ENCODE measurements at regions not wholly inside any gene's neighbourhood (a gene's known extent, or its start where the extent isn't known, plus 50 kb on each side); places are given as distances from the start of the nearest gene placed in this dataset.

DNA sequence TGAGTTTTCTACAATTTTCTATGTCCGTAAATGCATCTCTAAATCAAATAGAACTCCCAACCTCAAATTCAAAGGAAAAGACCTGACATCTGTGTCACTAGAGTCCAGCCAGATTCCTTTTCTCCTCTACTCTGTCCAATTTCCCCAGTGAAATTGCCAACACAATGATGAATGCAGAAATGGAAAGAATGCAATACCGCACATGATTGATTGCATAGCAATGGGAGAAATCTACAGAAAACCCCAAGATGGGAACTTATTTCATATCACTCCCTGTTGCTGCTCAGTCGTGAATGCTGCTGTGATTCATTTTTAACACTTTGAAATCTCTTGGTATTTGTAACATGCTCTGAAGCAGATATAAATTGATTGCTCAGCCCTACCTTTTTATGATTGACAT is 355.1 kb upstream of the TUSC1 start:
- TF ChIP-seq, protein P1, sequence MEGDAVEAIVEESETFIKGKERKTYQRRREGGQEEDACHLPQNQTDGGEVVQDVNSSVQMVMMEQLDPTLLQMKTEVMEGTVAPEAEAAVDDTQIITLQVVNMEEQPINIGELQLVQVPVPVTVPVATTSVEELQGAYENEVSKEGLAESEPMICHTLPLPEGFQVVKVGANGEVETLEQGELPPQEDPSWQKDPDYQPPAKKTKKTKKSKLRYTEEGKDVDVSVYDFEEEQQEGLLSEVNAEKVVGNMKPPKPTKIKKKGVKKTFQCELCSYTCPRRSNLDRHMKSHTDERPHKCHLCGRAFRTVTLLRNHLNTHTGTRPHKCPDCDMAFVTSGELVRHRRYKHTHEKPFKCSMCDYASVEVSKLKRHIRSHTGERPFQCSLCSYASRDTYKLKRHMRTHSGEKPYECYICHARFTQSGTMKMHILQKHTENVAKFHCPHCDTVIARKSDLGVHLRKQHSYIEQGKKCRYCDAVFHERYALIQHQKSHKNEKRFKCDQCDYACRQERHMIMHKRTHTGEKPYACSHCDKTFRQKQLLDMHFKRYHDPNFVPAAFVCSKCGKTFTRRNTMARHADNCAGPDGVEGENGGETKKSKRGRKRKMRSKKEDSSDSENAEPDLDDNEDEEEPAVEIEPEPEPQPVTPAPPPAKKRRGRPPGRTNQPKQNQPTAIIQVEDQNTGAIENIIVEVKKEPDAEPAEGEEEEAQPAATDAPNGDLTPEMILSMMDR (conservative IDR thresholded peaks at IDR 0.05; ENCODE audit: low read depth, low read length), result no peak
- no peak for DNase-seq (ENCODE audit: low read depth)
- H3K4me3 ChIP-seq (ENCODE audit: low read depth, low read length), result no peak overlapping the region

DNA sequence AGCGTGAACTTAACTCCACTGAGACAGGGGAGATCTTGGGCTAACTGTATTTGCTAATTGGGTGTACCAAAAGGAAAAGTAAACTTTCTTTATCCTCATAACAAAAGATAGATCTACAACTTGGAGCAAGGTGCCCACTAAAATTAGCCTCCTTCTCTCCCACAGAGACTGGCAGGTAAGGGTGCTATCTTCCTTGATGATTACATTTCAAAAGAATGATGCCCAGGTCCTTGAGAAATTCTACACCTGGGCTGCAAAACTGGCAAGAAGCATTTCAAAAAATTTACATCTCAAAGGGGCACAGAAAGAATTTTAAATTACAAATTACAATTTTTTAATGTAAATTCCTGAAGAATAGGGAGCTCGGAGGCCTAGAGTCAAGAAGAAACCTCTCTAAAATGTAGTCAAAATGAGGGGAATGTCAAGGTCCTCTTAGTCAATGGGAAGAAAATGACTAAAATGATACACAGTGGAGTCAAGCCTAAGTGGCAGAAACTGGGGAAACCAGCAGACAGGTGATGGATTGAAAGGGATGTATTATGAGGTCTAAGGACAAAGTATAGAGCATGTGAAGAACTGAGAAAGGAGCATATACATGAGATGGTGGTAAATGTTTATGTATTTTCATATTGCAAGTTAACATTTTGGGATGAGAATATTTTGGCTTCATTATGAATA is 348.3 kb upstream of the TUSC1 start:
- H3K4me3 ChIP-seq (ENCODE audit: low read depth, low read length), result no peak overlapping the region
- TF ChIP-seq, protein P1 (conservative IDR thresholded peaks at IDR 0.05; ENCODE audit: low read depth, low read length), result no peak
- DNase-seq (ENCODE audit: low read depth), result no peak

DNA sequence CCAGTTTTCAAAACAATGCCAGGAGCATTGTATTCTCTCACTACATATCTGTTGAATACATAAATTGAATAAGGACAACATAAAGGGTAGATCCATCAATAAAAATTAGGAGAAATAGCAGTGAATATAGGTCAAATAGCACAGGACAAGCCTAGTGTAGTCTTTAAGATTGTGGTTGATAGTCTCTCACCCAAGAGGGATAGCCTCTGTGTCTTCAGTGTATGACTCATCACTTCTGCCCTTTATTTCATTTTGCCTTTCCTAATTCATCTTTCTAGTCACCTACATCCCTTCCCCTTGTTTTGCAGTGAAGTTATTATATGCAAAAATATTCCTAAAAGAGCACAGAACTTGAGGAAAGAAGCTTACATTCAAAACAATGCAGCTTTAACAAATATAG is 335.0 kb upstream of the TUSC1 start:
- TF ChIP-seq, protein P1 (conservative IDR thresholded peaks at IDR 0.05; ENCODE audit: low read depth, low read length), result no peak
- no peak for DNase-seq (ENCODE audit: low read depth)
- H3K4me3 ChIP-seq (ENCODE audit: low read depth, low read length), result no peak overlapping the region

DNA sequence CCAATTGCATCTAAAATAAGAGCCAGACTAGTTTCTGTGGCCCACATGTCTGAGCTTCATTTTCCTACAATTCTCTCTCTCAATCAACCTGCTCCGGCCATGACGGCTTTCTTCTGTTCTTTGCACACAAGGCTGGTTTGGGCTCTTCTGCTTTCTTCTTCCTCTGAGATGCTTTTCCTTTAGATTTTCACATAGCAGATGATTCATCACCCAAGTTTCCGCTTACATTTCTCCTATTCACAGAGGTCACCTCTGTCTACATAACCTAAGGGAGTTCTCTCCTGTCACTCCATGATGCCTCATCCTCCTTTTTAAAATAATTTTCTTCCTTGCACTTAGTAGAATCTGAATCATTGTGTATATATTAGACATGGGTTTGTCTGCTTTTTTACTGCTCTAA is 334.6 kb upstream of the TUSC1 start:
- DNase-seq (ENCODE audit: low read depth), result peak; percentile 4
- TF ChIP-seq, protein P1 (conservative IDR thresholded peaks at IDR 0.05; ENCODE audit: low read depth, low read length), result no peak
- no peak overlapping the region for H3K4me3 ChIP-seq (ENCODE audit: low read depth, low read length)

DNA sequence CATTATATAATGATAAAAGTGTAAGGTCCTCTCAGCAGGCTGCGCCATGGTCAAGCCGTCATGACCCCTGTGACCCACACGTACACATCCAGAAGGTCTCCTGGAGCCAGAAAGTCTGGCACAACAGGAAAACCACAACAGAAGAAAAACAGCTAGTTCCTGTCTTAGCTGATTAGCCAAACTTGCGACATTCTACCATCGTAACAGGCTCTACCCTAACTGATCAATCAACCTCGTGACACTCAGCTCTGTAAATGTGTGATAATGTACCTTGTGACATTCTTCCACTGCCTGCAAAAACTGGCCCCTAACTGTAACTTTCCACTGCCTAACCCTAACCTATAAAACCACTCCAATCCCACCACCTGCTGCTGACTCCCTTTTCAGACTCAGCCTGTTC is 316.4 kb upstream of the TUSC1 start:
- no peak for DNase-seq (ENCODE audit: low read depth)
- TF ChIP-seq, protein P1 (conservative IDR thresholded peaks at IDR 0.05; ENCODE audit: low read depth, low read length), result no peak
- H3K4me3 ChIP-seq (ENCODE audit: low read depth, low read length), result no peak overlapping the region

DNA sequence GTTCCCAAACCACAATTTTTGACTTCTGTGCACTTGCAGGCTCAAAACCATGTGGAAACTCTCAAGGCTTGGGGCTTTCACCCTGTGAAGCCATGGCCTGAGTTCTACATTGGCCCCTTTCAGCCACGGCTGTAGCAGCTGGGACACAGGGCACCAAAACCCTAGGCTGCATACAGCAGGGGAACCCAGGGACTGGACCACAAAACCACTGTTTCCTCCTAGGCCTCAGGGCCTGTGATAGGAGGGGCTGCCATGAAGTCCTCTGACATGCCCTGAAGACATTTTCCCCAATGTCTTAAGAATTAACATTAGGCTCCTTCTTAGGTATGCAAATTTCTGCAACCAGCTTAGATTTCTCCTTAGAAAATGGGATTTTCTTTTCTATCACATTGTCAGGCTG is 312.1 kb upstream of the TUSC1 start:
- DNase-seq (ENCODE audit: low read depth), result no peak
- no peak overlapping the region for H3K4me3 ChIP-seq (ENCODE audit: low read depth, low read length)
- TF ChIP-seq, protein P1 (conservative IDR thresholded peaks at IDR 0.05; ENCODE audit: low read depth, low read length), result no peak

DNA sequence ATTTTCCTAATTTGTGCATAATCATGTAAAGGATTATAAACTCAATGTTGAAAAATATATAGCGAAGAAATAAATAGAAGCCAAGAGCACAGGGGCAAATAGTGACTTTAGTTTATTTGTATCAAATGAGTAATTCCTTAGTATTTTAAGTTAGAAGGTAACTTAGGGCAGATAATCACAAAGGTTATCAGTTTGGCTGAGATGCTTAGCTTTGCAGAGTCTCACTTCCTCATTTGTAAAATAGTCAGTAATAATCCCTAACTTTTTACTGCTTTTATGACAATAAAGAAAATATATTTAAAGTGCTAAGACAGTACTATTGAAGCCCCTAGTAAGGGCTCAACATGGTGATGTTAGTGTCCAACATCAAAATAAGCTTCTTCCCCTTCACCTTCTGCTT is 297.4 kb upstream of the TUSC1 start:
- TF ChIP-seq, protein P1 (conservative IDR thresholded peaks at IDR 0.05; ENCODE audit: low read depth, low read length), result no peak
- no peak overlapping the region for H3K4me3 ChIP-seq (ENCODE audit: low read depth, low read length)
- DNase-seq (ENCODE audit: low read depth), result no peak

All from choroid plexus epithelial cell (primary cell).